ENCODE measurements at regions not wholly inside any gene's neighbourhood (a gene's known extent, or its start where the extent isn't known, plus 50 kb on each side); places are given as distances from the start of the nearest gene placed in this dataset.

GRCh38 chr5:52672459-52672858 is 115.3 kb upstream of the ITGA1 start:
- H3K4me3 ChIP-seq (ENCODE audit: low read depth, low read length) = no peak overlapping the region
- TF ChIP-seq, protein P1, sequence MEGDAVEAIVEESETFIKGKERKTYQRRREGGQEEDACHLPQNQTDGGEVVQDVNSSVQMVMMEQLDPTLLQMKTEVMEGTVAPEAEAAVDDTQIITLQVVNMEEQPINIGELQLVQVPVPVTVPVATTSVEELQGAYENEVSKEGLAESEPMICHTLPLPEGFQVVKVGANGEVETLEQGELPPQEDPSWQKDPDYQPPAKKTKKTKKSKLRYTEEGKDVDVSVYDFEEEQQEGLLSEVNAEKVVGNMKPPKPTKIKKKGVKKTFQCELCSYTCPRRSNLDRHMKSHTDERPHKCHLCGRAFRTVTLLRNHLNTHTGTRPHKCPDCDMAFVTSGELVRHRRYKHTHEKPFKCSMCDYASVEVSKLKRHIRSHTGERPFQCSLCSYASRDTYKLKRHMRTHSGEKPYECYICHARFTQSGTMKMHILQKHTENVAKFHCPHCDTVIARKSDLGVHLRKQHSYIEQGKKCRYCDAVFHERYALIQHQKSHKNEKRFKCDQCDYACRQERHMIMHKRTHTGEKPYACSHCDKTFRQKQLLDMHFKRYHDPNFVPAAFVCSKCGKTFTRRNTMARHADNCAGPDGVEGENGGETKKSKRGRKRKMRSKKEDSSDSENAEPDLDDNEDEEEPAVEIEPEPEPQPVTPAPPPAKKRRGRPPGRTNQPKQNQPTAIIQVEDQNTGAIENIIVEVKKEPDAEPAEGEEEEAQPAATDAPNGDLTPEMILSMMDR (conservative IDR thresholded peaks at IDR 0.05; ENCODE audit: low read depth, low read length) = no peak
- no peak for DNase-seq (ENCODE audit: low read depth)

DNA sequence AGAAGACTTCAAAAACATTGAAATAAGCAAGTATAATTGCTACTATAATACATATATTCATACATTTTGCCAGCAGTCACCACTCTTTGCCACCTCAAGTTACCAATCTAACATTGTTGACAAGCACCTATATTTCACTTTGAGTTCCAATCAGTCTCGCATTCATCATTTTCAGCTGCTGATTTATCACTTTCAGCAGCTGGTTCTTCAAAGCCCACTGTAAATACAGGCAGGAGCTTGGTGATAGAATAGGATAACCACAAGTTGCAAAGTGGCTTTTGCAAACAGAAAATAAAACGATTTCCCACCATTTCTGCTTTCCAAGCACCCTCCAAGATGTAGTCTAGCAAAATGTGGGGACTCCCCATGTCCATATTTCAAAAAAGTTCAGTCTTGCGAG is 114.2 kb upstream of the ITGA1 start:
- TF ChIP-seq, protein P1 (conservative IDR thresholded peaks at IDR 0.05; ENCODE audit: low read depth, low read length) = no peak
- DNase-seq (ENCODE audit: low read depth) = no peak

GRCh38 chr5:52674815-52675545 is 112.7 kb upstream of the ITGA1 start:
- TF ChIP-seq, protein P1 (conservative IDR thresholded peaks at IDR 0.05; ENCODE audit: low read depth, low read length) = no peak
- no peak overlapping the region for H3K4me3 ChIP-seq (ENCODE audit: low read depth, low read length)
- DNase-seq (ENCODE audit: low read depth) = peak; percentile 36

More for the DNA sequence above, 114.2 kb upstream of the ITGA1 start:
- H3K4me3 ChIP-seq (ENCODE audit: low read depth, low read length) = no peak overlapping the region

DNA sequence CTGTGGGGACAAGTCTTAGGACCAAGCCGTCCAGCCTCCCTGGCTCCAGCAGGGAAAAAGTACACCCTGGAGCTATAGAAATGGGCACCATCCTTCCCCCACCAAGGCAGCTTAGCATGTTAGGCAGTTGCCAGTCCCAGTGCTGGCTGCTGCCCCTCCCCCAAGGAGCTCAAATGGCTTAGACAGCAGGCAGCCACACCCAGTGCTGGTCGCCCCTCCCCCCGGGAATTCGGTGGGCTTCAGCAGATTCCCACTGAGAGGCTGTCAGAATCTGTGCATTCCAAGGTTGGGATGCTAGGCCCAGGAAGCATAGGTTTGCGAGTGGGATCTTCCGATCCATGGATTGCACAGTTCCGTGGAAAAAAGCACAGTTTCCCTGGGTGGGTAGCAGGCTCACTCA is 105.2 kb upstream of the ITGA1 start:
- no peak for DNase-seq (ENCODE audit: low read depth)
- H3K4me3 ChIP-seq (ENCODE audit: low read depth, low read length) = no peak overlapping the region
- TF ChIP-seq, protein P1 (conservative IDR thresholded peaks at IDR 0.05; ENCODE audit: low read depth, low read length) = no peak

- H3K4me3 ChIP-seq (ENCODE audit: low read depth, low read length) = no peak overlapping the region
- peak; percentile 40 for DNase-seq (ENCODE audit: low read depth)
- TF ChIP-seq, protein P1 (conservative IDR thresholded peaks at IDR 0.05; ENCODE audit: low read depth, low read length) = no peak
Measured at GRCh38 chr5:52684051-52684450, 103.7 kb upstream of the ITGA1 start.

DNA sequence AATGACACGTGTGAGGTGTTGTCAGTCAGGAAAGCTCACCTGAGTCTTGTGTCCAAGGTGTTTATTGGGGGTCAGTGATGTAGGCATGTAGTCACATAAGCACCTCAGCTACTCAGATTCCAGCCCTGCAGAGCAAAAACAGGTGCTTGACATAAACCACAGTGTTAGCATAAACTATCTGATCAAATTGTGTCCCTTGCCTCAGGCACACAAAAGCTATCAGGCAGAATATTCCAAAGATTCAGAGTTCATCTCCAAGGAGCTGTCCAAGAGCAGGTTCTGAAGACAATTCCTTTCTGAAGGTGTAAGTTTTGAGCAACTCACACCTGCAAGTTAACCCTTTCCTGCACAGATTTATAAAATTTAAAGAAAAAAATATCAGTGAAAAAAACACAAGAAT is 102.2 kb upstream of the ITGA1 start:
- H3K4me3 ChIP-seq (ENCODE audit: low read depth, low read length) = no peak overlapping the region
- no peak for DNase-seq (ENCODE audit: low read depth)
- TF ChIP-seq, protein P1 (conservative IDR thresholded peaks at IDR 0.05; ENCODE audit: low read depth, low read length) = no peak

- DNase-seq (ENCODE audit: low read depth) = no peak
Measured at GRCh38 chr5:52685971-52686370, 101.7 kb upstream of the ITGA1 start.

More at GRCh38 chr5:52685971-52686370, 101.7 kb upstream of the ITGA1 start:
- no peak overlapping the region for H3K4me3 ChIP-seq (ENCODE audit: low read depth, low read length)
- TF ChIP-seq, protein P1 (conservative IDR thresholded peaks at IDR 0.05; ENCODE audit: low read depth, low read length) = no peak
